SK-N-SH (cell line): ENCODE measurements at regions not wholly inside any gene's neighbourhood (a gene's known extent, or its start where the extent isn't known, plus 50 kb on each side); places are given as distances from the start of the nearest gene placed in this dataset.

Experiments used
- CTCF ChIA-PET: fragments of 300-600, 350-600 bp; formaldehyde crosslinking; extraction: SDS; loops from one replicate; lab custom pipeline; 2021; lab: Yijun Ruan, JAX
- POLR2A ChIA-PET: fragments of 350-600 bp; sonication (Branson Sonifier 250); formaldehyde crosslinking; extraction: SDS; loops from one replicate; lab custom pipeline; 2020; ENCODE audit warnings: antibody characterized with exemption, inconsistent platforms; lab: Yijun Ruan, JAX
- DNase-seq: peaks from one replicate; pipeline ENCODE4 v3.0.0; 2012
- H2AFZ ChIP-seq: fragments of 200-600 bp; sonication (generic); 2 replicates; pipeline ENCODE4 v1.8.1; 2016; ENCODE audit warnings: antibody characterized with exemption, mild to moderate bottlenecking, low read depth
- H3F3A ChIP-seq: fragments of 200-600 bp; sonication (generic); replicated peaks from 2 replicates; pipeline ENCODE3; 2016; ENCODE audit warnings: antibody characterized with exemption, mild to moderate bottlenecking; ENCODE audit not compliant: insufficient read depth
- H3K27ac ChIP-seq, 2 experiments: fragments of 200-500 bp in 1 of 2; fragments of 200-600 bp in 1 of 2; sonication (Bioruptor generic) in 1 of 2; sonication (generic), shearing (Covaris generic) in 1 of 2; 2 replicates each; pipeline versions ENCODE4 v1.5.1 to v1.6.1; 2014 to 2016; ENCODE audit warnings: low read depth in 2 of 2, inconsistent platforms in 1 of 2, low read length in 1 of 2, mild to moderate bottlenecking in 1 of 2, mixed read lengths in 1 of 2
- H3K27me3 ChIP-seq: fragments of 200-600 bp; sonication (generic), shearing (Covaris generic); 2 replicates; pipeline ENCODE4 v1.6.1; 2016; ENCODE audit warnings: mixed run types; ENCODE audit not compliant: insufficient read depth
- H3K36me3 ChIP-seq, 2 experiments: fragments of 200-500 bp in 1 of 2; fragments of 200-600 bp in 1 of 2; sonication (Bioruptor generic) in 1 of 2; sonication (generic) in 1 of 2; replicated peaks in 1 of 2; 2 replicates each; pipeline versions ENCODE3 to v1.5.1; 2014 to 2016; ENCODE audit warnings: low read length in 1 of 2, mild to moderate bottlenecking in 1 of 2; ENCODE audit not compliant: insufficient read depth in 2 of 2, control insufficient read depth in 1 of 2
- H3K4me1 ChIP-seq, 2 experiments: fragments of 200-500 bp in 1 of 2; fragments of 200-600 bp in 1 of 2; sonication (Bioruptor generic) in 1 of 2; sonication (generic), shearing (Covaris generic) in 1 of 2; 2 replicates each; pipeline versions ENCODE4 v1.5.1 to v1.6.1; 2014 to 2016; ENCODE audit warnings: low read depth in 1 of 2, low read length in 1 of 2, mixed run types in 1 of 2; ENCODE audit not compliant: insufficient read depth in 2 of 2, control insufficient read depth in 1 of 2
- H3K4me2 ChIP-seq: fragments of 200-600 bp; sonication (generic), shearing (Covaris generic); 2 replicates; pipeline ENCODE4 v1.6.1; 2017; ENCODE audit warnings: mixed run types
- H3K4me3 ChIP-seq, 2 experiments: fragments of 200-500 bp in 1 of 2; fragments of 200-600 bp in 1 of 2; sonication (Bioruptor generic) in 1 of 2; sonication (generic), shearing (Covaris generic) in 1 of 2; 2 replicates each; pipeline versions ENCODE4 v1.5.1 to v1.8.1; 2014 to 2016; ENCODE audit warnings: low read depth in 2 of 2, inconsistent platforms in 1 of 2, low read length in 1 of 2, mild to moderate bottlenecking in 1 of 2, mixed read lengths in 1 of 2, moderate library complexity in 1 of 2
- H3K79me2 ChIP-seq: fragments of 200-600 bp; sonication (generic); 2 replicates; pipeline ENCODE4 v1.8.1; 2017; ENCODE audit warnings: mild to moderate bottlenecking; ENCODE audit not compliant: insufficient read depth
- H3K9ac ChIP-seq: fragments of 200-600 bp; sonication (generic); 2 replicates; pipeline ENCODE4 v1.6.1; 2017; ENCODE audit warnings: mixed run types
- H3K9me2 ChIP-seq: fragments of 200-600 bp; sonication (generic); 2 replicates; pipeline ENCODE4 v1.6.1; 2017; ENCODE audit warnings: mixed run types
- H3K9me3 ChIP-seq: fragments of 200-600 bp; sonication (generic); 2 replicates; pipeline ENCODE4 v1.6.1; 2017; ENCODE audit warnings: mixed run types, mild to moderate bottlenecking, moderate library complexity
- H4K20me1 ChIP-seq: fragments of 200-600 bp; sonication (generic); 2 replicates; pipeline ENCODE4 v1.6.1; 2017; ENCODE audit warnings: mild to moderate bottlenecking, mixed run types; ENCODE audit not compliant: insufficient read depth
- ELF1 ChIP-seq: IDR thresholded peaks from 2 replicates; pipeline ENCODE4 v1.4.0; 2012
- EZH2phosphoT487 ChIP-seq: fragments of 200-600 bp; sonication (generic); IDR thresholded peaks from 2 replicates; pipeline ENCODE4 v1.6.1; 2017; ENCODE audit warnings: low read depth, mixed run types, mild to moderate bottlenecking, antibody characterized with exemption, moderate library complexity, borderline replicate concordance
- FOSL2 ChIP-seq: IDR thresholded peaks from 2 replicates; pipeline ENCODE4 v1.4.0; 2012; ENCODE audit warnings: low read depth, mild to moderate bottlenecking, moderate library complexity, borderline replicate concordance
- FOXJ3 ChIP-seq: sonication (generic); formaldehyde crosslinking; IDR thresholded peaks from 2 replicates; pipeline ENCODE4 v1.5.1; 2020; ENCODE audit warnings: mild to moderate bottlenecking, missing genetic modification reagents
- GATA2 ChIP-seq: sonication (generic); formaldehyde crosslinking; IDR thresholded peaks from 2 replicates; pipeline ENCODE4 v1.5.0; 2020; ENCODE audit warnings: mild to moderate bottlenecking, missing genetic modification reagents
- JUND ChIP-seq: IDR thresholded peaks from 2 replicates; pipeline ENCODE4 v1.4.0; 2012
- MAX ChIP-seq: IDR thresholded peaks from 2 replicates; pipeline ENCODE4 v1.4.0; 2012; ENCODE audit warnings: low read depth
- MEF2A ChIP-seq: IDR thresholded peaks from 2 replicates; pipeline ENCODE4 v1.4.0; 2012; ENCODE audit warnings: low read depth, borderline replicate concordance
- MXI1 ChIP-seq: IDR thresholded peaks from 2 replicates; pipeline ENCODE4 v1.6.1; 2012; ENCODE audit warnings: mild to moderate bottlenecking, low read depth, low read length, improper control_type of control experiment
- NFIC ChIP-seq: IDR thresholded peaks from 2 replicates; pipeline ENCODE4 v1.4.0; 2012; ENCODE audit warnings: borderline replicate concordance
- NRF1 ChIP-seq: IDR thresholded peaks from 2 replicates; pipeline ENCODE4 v1.6.1; 2012; ENCODE audit warnings: low read depth, mild to moderate bottlenecking, low read length
- PBX3 ChIP-seq: IDR thresholded peaks from 2 replicates; pipeline ENCODE4; 2012
- POLR2AphosphoS5 ChIP-seq: IDR thresholded peaks from 2 replicates; pipeline ENCODE4 v1.6.1; 2012; ENCODE audit warnings: low read depth, low read length
- RAD21 ChIP-seq: IDR thresholded peaks from 2 replicates; pipeline ENCODE4 v1.6.1; 2012; ENCODE audit warnings: mild to moderate bottlenecking, low read length
- RCOR1 ChIP-seq: fragments of 150-350 bp; IDR thresholded peaks from 2 replicates; pipeline ENCODE4 v1.6.1; 2017; ENCODE audit warnings: antibody characterized with exemption, low read length
- REST ChIP-seq: IDR thresholded peaks from 2 replicates; pipeline ENCODE4 v1.6.1; 2012; ENCODE audit warnings: mild to moderate bottlenecking, low read depth, low read length, moderate library complexity
- RXRA ChIP-seq: IDR thresholded peaks from 2 replicates; pipeline ENCODE4 v1.4.0; 2012; ENCODE audit warnings: low read depth, mild to moderate bottlenecking, borderline replicate concordance
- TAF1 ChIP-seq: IDR thresholded peaks from 2 replicates; pipeline ENCODE4 v1.6.1; 2012; ENCODE audit warnings: low read depth, mild to moderate bottlenecking, low read length, moderate library complexity, borderline replicate concordance
- TCF12 ChIP-seq: IDR thresholded peaks from 2 replicates; pipeline ENCODE4 v1.4.0; 2012
- TEAD4 ChIP-seq: IDR thresholded peaks from 2 replicates; pipeline ENCODE4 v1.4.0; 2012; ENCODE audit warnings: mild to moderate bottlenecking, borderline replicate concordance; ENCODE audit not compliant: insufficient read depth
- YY1 ChIP-seq: IDR thresholded peaks from 2 replicates; pipeline ENCODE4 v1.4.0; 2012; ENCODE audit warnings: low read depth, mild to moderate bottlenecking
- WGBS: methylation state at CpG from one replicate; pipeline ENCODE4 v1.1.6; 2017; ENCODE audit warnings: low lambda C conversion rate; 5-methylcytosine and 5-hydroxymethylcytosine counted together

DNA sequence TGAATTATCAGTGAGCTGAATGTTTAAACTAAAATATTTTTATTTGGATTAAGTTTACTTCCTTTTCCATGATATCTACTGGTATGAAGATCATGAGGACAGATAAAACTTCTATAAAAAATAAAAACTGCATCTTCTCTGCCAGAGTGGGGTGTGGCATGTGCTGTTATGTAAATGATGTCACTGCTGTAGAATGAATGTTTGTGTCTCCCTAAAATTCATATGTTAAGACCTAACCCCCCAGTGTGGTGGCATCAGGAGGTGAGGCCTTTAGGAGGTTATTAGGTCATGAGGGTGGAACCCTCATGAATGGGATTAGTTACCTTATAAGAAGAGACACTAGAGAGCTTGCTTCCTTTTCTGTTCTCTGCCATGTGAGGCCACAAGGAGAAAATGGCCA lies 178.7 kb upstream of the DPH6 start:
- H3K9me3 ChIP-seq: no peaks in the 10 kb centered on the region
- peaks cover 0 to 17% of the 10 kb centered on the region in 2 experiments; a peak in 2 of 4 replicates for H3K4me1 ChIP-seq
- no peaks in the 10 kb centered on the region for H3K36me3 ChIP-seq
- H2AFZ ChIP-seq: no peak overlapping the region
- DNase-seq: no peak
- POLR2A ChIA-PET: interaction anchor here (1.0 kb wide), 1 partner anchor 179 kb away, joined by 3 read pairs; the partner anchor contains the start of gene DPH6
- no peaks in the 10 kb centered on the region for H4K20me1 ChIP-seq
- H3K27me3 ChIP-seq: no peaks in the 10 kb centered on the region
- no peak overlapping the region for H3K9ac ChIP-seq
- no peak for TF ChIP-seq RCOR1
- TF ChIP-seq ELF1: no peak
- TF ChIP-seq YY1: no peak
- no peak for TF ChIP-seq TCF12
- no peak for TF ChIP-seq JUND
- TF ChIP-seq PBX3: no peak
- no peak for TF ChIP-seq RXRA
- TF ChIP-seq, all 33 proteins: peak for 0
- H3F3A ChIP-seq: peaks cover 29% of the 10 kb centered on the region
- no peak overlapping the region for H3K4me3 ChIP-seq
- no peaks in the 10 kb centered on the region for H3K9me2 ChIP-seq
- H3K79me2 ChIP-seq: no peaks in the 10 kb centered on the region
- H3K4me2 ChIP-seq: no peak overlapping the region
- CTCF ChIA-PET: no interaction called here
- peak overlapping the region in 1 of 2 experiments; percentile 67; a peak in 2 of 4 replicates for H3K27ac ChIP-seq

DNA sequence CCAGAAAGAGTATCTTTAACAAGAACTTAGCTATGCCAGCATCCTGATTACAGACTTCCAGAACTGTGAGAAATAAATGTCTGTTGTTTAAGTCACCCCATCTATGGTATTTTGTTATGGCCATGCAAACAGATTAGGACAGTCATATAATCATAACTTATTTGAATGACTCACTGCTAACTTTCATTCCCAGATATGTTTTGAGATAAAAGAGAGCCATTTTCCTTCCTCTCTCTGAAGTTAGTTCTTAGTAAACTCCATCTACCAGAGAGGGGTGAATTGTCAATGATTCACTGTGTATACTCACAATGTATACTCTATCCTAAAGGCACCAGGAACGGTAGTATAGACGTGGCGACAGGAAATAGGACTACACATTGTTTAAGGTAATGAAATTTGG lies 179.4 kb upstream of the DPH6 start:
- Histone ChIP-seq H3K4me2 (no peak overlapping the region), H3K27me3 (no peaks in the 10 kb centered on the region), H2AFZ (no peak overlapping the region), H3K9me3 (no peaks in the 10 kb centered on the region), H3K4me3 (no peak overlapping the region), H3K4me1 (peaks cover 0 to 17% of the 10 kb centered on the region in 2 experiments; a peak in 2 of 4 replicates), H3K9me2 (no peaks in the 10 kb centered on the region), H4K20me1 (no peaks in the 10 kb centered on the region), H3F3A (peaks cover 29% of the 10 kb centered on the region), H3K27ac (peak overlapping the region in 1 of 2 experiments; percentile 67; a peak in 2 of 4 replicates), H3K9ac (no peak overlapping the region), H3K79me2 (no peaks in the 10 kb centered on the region), H3K36me3 (no peaks in the 10 kb centered on the region)
- DNase-seq: no peak
- CTCF ChIA-PET: no interaction called here
- WGBS: 34% methylated on average over 3 of the region's 3 CpGs
- POLR2A ChIA-PET: interaction anchor here (1.0 kb wide), 1 partner anchor 179 kb away, joined by 3 read pairs; the partner anchor contains the start of gene DPH6
- TF ChIP-seq TCF12 (peak; percentile 70), FOSL2 (peak; percentile 73; the same call in 1 of the 2 replicates), RXRA (0 out of 2 replicates have a peak, but pooled peaks have one; percentile 17), MEF2A (no peak), YY1 (no peak), JUND (peak; percentile 83), PBX3 (peak; percentile 76), NRF1 (no peak), MAX (no peak), TAF1 (no peak), RAD21 (no peak), MXI1 (no peak), RCOR1 (no peak), EZH2phosphoT487 (no peak), FOXJ3 (no peak), POLR2AphosphoS5 (no peak), TEAD4 (peak; percentile 57; the same call in 1 of the 2 replicates), REST (no peak), NFIC (0 out of 2 replicates have a peak, but pooled peaks have one; percentile 14), GATA2 (no peak)
